Sigmoid colon (tissue), 6 donors: ENCODE measurements at regions not wholly inside any gene's neighbourhood (a gene's known extent, or its start where the extent isn't known, plus 50 kb on each side); places are given as distances from the start of the nearest gene placed in this dataset.

Experiments
- DNase-seq: peaks from one replicate; pipeline ENCODE4 v3.0.0-alpha.2; 2019
- H3K27ac ChIP-seq, 4 donors: fragments of 200-600 bp; sonication (generic); one replicate each; pipeline ENCODE4 v1.5.1; 2016 to 2019; ENCODE audit warnings: mild to moderate bottlenecking in 1 of 4
- H3K27me3 ChIP-seq, 3 donors: fragments of 200-600 bp; sonication (generic); one replicate each; pipeline ENCODE4 v1.5.1; 2019; ENCODE audit warnings: mild to moderate bottlenecking in 1 of 3
- H3K36me3 ChIP-seq, 4 donors: fragments of 200-600 bp; sonication (generic); one replicate each; pipeline ENCODE4 v1.5.1; 2016 to 2019
- H3K4me1 ChIP-seq, 4 donors: fragments of 200-600 bp; sonication (generic); one replicate each; pipeline ENCODE4 v1.5.1; 2017 to 2019
- H3K4me3 ChIP-seq, 4 donors: fragments of 200-600 bp; sonication (generic); one replicate each; pipeline ENCODE4 v1.5.1; 2017 to 2019; ENCODE audit warnings: mild to moderate bottlenecking in 2 of 4, moderate library complexity in 1 of 4
- H3K9me3 ChIP-seq, 4 donors: fragments of 200-600 bp in 3 of 4; sonication (generic) in 3 of 4; one replicate each; pipeline versions ENCODE4 v1.5.1 to v1.6.1; 2013 to 2019
- CTCF ChIP-seq, 4 experiments: fragments of 450-650 bp in 3 of 4; fragments of 200-600 bp in 1 of 4; IDR thresholded peaks; one replicate each; pipeline ENCODE4 v1.5.1; 2016 to 2019; ENCODE audit warnings: antibody characterized with exemption in 4 of 4, mild to moderate bottlenecking in 3 of 4, moderate library complexity in 2 of 4
- EP300 ChIP-seq, 4 donors: sonication (generic); formaldehyde crosslinking; IDR thresholded peaks; one replicate each; pipeline ENCODE4 v1.6.1; 2017; ENCODE audit warnings: antibody characterized with exemption in 4 of 4
- POLR2A ChIP-seq, 2 donors: fragments of 450-650 bp; IDR thresholded peaks; one replicate each; pipeline ENCODE4 v1.6.1; 2016; ENCODE audit warnings: antibody characterized with exemption in 2 of 2, mild to moderate bottlenecking in 2 of 2, moderate library complexity in 2 of 2
- POLR2AphosphoS5 ChIP-seq, 4 donors: sonication (generic); formaldehyde crosslinking; IDR thresholded peaks; one replicate each; pipeline ENCODE4 v1.6.1; 2017; ENCODE audit warnings: antibody characterized with exemption in 4 of 4
- WGBS, 2 donors: extraction: QIAGEN DNeasy Blood & Tissue Kit; methylation state at CpG; one replicate each; pipeline ENCODE4 v1.1.7; 2013; 5-methylcytosine and 5-hydroxymethylcytosine counted together
- intact Hi-C: fragments of 100-400 bp; cut with DNase I; formaldehyde crosslinking; loops from one replicate; pipeline ENCODE4 v1.15.1; 2023
- donor health status: healthy with polysubstance abuse.
- donor health status: healthy.

DNA sequence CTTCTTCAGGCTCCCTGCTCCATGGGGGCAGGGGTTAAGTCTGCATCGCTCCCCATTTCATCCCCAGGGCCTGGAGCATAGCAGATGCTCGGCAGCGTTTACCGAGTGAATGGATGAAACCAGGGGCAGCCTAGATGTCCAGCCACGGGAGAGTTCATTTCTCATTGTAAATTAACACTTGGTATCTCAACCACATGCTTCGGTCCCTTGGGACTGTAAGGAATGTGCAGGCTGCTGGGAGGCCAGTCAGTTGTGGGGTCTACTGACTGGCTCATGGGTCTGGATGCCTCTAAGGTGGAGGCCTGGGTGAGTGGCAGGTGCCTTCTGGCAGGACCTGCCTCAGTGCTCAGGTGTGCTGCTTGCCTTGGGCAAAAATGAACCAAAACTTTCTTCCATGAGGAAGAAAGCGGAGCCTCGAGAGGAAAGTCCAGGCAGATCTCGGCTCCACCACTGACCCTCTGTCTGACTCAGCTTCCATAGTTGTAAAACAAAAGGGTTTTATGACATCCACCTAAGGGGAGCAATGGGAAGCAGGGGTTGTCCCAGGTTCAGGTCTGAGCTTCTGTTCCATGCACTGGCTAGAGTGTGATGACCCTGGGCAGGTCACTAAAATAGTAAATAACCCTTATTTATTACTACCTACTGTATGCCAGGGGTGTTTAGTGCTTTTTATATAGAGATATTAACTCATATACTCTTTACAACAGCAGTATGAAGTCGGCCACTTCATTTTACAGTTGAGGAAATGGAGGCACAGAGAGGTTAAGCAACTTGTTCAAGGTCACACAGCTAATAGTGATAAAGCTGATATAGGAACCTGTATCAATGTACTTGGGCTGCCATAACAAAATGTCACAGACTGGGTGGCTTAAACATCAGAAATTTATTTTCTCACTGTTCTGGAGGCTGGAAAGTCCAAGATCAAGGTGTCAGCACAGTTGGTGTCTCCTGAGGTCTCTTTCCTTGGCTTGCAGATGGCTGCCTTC, 144.3 kb upstream of the STX18 start:
- no peak for DNase-seq
- H3K36me3 ChIP-seq: no peaks in the 10 kb centered on the region
- H3K27ac ChIP-seq: no peak overlapping the region
- no peaks in the 10 kb centered on the region for H3K27me3 ChIP-seq
- TF ChIP-seq POLR2AphosphoS5 (IDR thresholded peaks at IDR 0.05) (no peak), EP300 (IDR thresholded peaks at IDR 0.05) (no peak), CTCF (IDR thresholded peaks at IDR 0.05) (no peak), POLR2A (IDR thresholded peaks at IDR 0.05) (no peak)
- no peaks in the 10 kb centered on the region for H3K9me3 ChIP-seq
- WGBS, 2 donors: 81 to 84% methylated on average over 10 of the region's 10 CpGs
- H3K4me1 ChIP-seq: no peaks in the 10 kb centered on the region
- H3K4me3 ChIP-seq: no peak overlapping the region
- intact Hi-C loops: no loop called here

DNA sequence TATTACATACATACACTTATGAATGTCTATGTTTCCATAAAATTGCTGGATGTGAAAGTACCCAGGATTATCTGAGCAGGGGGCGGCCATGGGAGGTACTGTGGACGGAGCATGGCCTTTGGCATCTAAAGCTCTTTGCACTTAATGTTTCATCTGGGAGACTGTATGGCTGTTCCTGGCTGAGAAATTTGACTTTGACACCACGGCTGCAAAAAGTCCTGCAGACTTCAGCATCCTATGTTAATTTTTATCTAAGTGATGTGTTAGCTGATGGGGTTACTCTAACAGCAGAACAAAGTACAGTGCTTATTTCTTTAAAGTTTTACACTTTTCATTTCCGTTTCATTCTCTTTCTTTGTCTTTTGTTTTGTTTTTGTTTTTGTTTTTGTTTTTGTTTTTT, 139.8 kb upstream of the STX18 start:
- H3K27ac ChIP-seq: no peak overlapping the region
- H3K4me1 ChIP-seq: no peaks in the 10 kb centered on the region
- WGBS, 2 donors: 88 to 91% methylated on average over 4 of the region's 4 CpGs
- intact Hi-C loops: no loop called here
- no peaks in the 10 kb centered on the region for H3K36me3 ChIP-seq
- no peak overlapping the region for H3K4me3 ChIP-seq
- DNase-seq: no peak
- no peaks in the 10 kb centered on the region for H3K27me3 ChIP-seq
- H3K9me3 ChIP-seq: no peaks in the 10 kb centered on the region
- TF ChIP-seq CTCF (IDR thresholded peaks at IDR 0.05) (no peak), POLR2A (IDR thresholded peaks at IDR 0.05) (no peak), EP300 (IDR thresholded peaks at IDR 0.05) (no peak), POLR2AphosphoS5 (IDR thresholded peaks at IDR 0.05) (no peak)

- DNase-seq: no peak
- Histone ChIP-seq H3K4me3 (no peak overlapping the region), H3K36me3 (no peaks in the 10 kb centered on the region), H3K27me3 (no peaks in the 10 kb centered on the region), H3K9me3 (no peaks in the 10 kb centered on the region), H3K27ac (no peak overlapping the region), H3K4me1 (no peaks in the 10 kb centered on the region)
- TF ChIP-seq POLR2AphosphoS5 (IDR thresholded peaks at IDR 0.05): no peak
- no peak for TF ChIP-seq EP300 (IDR thresholded peaks at IDR 0.05)
- TF ChIP-seq CTCF (IDR thresholded peaks at IDR 0.05): no peak
- no peak for TF ChIP-seq POLR2A (IDR thresholded peaks at IDR 0.05)
- WGBS, 2 donors: 90 to 93% methylated on average over 2 of the region's 2 CpGs
- intact Hi-C loops: no loop called here
Observed at GRCh38 chr4:4680758-4681157, 138.9 kb upstream of the STX18 start.

- WGBS, 2 donors: 96 to 97% methylated on average over 4 of the region's 4 CpGs
- no peaks in the 10 kb centered on the region for H3K36me3 ChIP-seq
- H3K27ac ChIP-seq: no peak overlapping the region
- TF ChIP-seq CTCF (IDR thresholded peaks at IDR 0.05) (no peak), POLR2A (IDR thresholded peaks at IDR 0.05) (no peak), EP300 (IDR thresholded peaks at IDR 0.05) (no peak), POLR2AphosphoS5 (IDR thresholded peaks at IDR 0.05) (no peak)
- H3K4me1 ChIP-seq: no peaks in the 10 kb centered on the region
- no peak overlapping the region for H3K4me3 ChIP-seq
- H3K27me3 ChIP-seq: no peaks in the 10 kb centered on the region
- no peak for DNase-seq
- intact Hi-C loops: no loop called here
- H3K9me3 ChIP-seq: no peaks in the 10 kb centered on the region
Observed at GRCh38 chr4:4680243-4680642, 138.4 kb upstream of the STX18 start.
